ENCODE measurements at regions not wholly inside any gene's neighbourhood (a gene's known extent, or its start where the extent isn't known, plus 50 kb on each side); places are given as distances from the start of the nearest gene placed in this dataset.

- no peak for DNase-seq
Measured at GRCh38 chr6:81808851-81809570, 56.5 kb upstream of the TENT5A start.

GRCh38 chr6:81806793-81807565 lies 54.5 kb upstream of the TENT5A start:
- peak; percentile 86 for DNase-seq

- DNase-seq, result no peak
Measured at GRCh38 chr6:81802356-81802755, 49.9 kb upstream of the TENT5A start.
